Kasumi-1 (cell line): ENCODE measurements at regions not wholly inside any gene's neighbourhood (a gene's known extent, or its start where the extent isn't known, plus 50 kb on each side); places are given as distances from the start of the nearest gene placed in this dataset.

Experiments used
- DNase-seq, 2 experiments: peaks; one replicate each; lab custom pipeline; 2025; lab: John Stamatoyannopoulos, UW

DNA sequence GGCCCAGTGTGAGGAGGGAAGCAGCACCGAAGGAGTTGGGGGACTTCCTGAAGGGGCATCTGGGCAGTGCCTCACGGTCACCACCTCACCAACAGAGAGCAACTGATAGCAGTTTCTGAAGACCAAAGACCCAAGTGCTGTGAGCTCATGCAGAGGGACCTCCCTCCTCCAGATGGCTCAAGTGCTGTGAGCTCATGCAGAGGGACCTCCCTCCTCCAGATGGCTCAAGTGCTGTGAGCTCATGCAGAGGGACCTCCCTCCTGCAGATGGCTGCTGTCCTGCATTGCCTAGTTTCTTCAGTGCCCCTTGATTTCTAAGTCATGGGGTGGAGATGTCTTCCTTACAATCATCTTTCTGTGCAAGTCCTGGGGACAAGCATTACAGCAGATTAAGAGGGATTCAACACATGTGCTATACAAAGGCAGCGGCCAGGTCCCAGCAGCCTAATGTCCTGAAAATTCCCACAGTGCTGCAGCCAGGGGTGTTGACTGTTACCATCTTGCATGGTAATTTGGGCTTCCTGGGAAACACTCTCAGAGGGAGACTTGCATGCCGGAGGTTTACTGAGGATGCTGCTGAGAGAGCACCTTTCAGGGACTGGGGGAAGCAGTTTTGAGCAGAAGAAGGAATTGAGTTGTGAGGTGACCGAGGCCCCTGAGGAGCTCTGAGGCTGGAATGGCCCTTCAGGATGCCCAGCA lies 409.3 kb downstream of the GALR1 start:
- no peak for DNase-seq

GRCh38 chr18:77666613-77667012 lies 417.0 kb downstream of the GALR1 start:
- no peak for DNase-seq

- no peak for DNase-seq
Measured at GRCh38 chr18:77668219-77668618, 418.6 kb downstream of the GALR1 start.

DNA sequence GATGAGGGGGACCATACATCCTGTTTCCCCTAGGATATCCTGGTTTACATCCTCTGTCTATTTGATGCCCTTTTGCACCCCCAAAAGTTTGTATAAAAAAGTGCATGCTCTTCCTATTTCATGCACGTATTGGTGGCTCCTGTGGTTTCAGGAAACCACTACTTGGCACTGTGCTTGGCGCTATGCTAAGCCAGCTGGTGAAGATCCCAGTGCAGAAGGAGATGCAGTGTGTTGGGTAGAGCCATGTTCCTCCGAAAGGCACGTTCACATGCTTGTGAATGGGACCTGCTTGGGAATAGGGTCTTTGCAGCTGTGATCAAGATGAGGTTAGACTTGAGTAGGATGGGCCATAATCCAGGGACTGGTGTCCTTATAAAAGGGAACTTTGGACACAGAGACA lies 419.7 kb downstream of the GALR1 start:
- no peak for DNase-seq

DNA sequence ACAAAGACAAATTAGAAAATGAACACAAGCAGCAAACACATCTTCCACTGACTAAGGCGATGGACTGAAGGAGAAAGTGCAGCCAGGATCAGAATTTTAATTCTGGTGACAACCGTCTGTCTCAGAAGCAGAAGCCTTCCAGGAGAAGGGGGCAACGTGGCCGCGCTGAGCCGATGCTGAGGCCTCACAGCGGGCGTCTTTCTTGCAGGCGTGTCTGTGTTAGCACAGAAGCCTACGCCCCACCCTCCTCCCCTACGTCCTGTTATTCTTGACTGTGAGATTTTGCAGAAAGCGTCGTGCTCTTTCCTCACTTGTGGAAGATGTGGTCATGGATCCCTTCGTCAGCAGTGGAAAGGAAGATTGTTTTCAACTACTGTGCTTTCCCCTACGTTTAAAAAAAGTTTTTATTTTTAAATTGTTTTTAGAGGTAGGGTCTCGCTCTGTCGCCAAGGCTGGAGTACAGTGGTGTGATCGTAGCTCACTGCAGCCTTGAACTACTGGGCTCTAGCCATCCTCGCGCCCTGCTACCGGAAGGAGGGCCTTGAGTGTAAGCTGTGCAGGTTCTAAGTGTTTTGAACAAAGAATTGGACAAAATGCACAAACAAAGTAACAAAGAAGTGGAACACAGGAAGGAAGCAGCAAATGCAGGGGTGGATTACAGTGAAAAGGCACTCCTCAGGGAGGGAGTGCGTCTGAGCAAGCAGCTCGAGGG lies 422.0 kb downstream of the GALR1 start:
- DNase-seq: no peak

GRCh38 chr18:77676910-77677309 lies 427.3 kb downstream of the GALR1 start:
- no peak for DNase-seq

- DNase-seq: no peak
Measured at GRCh38 chr18:77677536-77677935, 427.9 kb downstream of the GALR1 start.

DNA sequence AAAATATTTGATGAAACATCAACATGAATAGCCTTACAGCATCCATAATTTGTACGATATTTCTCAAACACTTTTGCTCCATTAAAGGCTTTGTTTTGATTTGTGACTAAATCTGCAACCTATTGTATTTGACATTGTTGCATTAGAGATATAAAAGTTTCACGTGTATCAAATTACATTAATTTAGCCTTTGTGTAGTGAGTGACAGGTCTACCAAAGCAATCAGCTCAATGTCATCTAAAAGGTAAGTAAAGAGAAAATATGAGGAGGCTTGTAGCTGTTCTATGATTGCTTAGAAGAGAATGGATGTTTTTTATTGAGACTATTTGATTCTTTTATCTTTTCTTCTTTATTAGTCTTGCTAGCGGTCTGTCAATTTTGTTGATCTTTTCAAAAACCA lies 430.2 kb downstream of the GALR1 start:
- DNase-seq: no peak

GRCh38 chr18:77700051-77700450 lies 450.4 kb downstream of the GALR1 start:
- no peak for DNase-seq

- DNase-seq: no peak
Measured at GRCh38 chr18:77701977-77702376, 452.3 kb downstream of the GALR1 start.

- DNase-seq: no peak
Measured at GRCh38 chr18:77702686-77703085, 453.0 kb downstream of the GALR1 start.

DNA sequence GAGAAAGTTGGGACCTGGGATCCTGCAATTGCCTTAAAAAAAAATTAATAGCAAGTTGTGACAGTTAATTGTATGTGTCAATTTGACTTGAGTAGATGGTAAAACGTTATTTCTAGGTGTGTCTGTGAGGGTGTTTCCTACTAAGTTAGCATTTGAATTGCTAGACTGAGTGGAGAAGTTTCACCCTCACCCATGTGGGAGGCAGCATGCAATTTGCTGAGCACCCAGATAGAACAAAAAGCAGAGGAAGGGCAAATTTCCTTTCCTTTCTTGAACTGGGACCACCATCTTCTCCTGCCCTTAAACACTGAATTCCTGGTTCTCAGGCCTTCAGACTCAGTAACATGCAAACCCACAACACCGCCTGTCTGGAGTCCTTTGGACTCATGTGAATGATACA lies 455.7 kb downstream of the GALR1 start:
- no peak for DNase-seq

DNA sequence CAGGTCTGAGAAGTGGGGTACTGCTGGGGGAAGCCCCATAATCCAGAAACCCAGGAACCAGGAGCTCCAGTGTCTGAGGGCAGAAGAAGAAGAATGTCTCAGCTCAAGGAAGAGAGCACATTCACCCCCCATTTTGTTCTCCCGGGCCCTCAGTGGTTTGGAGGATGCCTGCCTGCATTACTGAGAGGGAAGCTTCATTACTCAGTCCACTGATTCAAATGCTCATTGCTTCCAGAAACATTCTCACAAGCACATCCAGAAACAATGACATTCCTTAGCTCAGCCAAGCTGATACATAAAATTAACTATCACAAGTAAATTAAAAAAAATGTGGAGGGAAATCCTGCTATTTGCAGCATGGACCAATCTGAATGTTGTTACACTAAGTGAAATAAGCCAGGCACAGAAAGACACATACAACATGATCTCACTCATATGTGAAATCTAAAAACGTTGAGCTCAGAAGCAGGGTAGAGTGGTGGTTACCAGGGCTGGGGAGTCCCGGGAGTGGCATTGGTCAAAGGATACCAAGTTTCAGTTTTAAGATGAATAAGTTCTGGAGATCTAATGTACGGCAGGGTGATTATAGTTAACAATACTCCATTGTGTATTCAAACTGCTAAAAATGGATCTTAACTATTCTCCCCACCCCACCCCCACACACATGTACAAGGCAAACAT lies 459.3 kb downstream of the GALR1 start:
- no peak for DNase-seq

GRCh38 chr18:77711096-77711495 lies 461.4 kb downstream of the GALR1 start:
- DNase-seq: peak in 1 of 2 experiments; percentile 29

DNA sequence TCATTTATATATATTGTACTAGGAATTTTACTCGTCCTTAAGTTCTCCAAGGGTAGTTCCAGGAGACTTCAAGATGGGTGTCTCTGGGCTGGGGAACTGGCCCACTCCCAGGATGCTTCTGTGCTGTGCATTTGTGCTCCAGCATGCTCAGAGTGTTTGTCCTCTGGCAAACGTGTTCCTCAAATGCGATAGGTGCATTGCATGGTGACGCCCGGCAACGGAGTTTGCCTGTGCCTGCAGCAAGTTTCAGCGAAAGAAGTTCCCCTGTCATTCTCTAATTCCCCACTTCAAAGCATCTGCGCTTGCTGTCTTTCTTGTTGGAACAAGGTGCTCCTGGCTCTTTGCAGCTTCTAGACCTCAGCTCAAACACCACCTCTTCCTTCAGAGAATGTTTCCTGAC lies 465.1 kb downstream of the GALR1 start:
- no peak for DNase-seq

- DNase-seq: no peak
Measured at GRCh38 chr18:77716282-77716681, 466.6 kb downstream of the GALR1 start.

DNA sequence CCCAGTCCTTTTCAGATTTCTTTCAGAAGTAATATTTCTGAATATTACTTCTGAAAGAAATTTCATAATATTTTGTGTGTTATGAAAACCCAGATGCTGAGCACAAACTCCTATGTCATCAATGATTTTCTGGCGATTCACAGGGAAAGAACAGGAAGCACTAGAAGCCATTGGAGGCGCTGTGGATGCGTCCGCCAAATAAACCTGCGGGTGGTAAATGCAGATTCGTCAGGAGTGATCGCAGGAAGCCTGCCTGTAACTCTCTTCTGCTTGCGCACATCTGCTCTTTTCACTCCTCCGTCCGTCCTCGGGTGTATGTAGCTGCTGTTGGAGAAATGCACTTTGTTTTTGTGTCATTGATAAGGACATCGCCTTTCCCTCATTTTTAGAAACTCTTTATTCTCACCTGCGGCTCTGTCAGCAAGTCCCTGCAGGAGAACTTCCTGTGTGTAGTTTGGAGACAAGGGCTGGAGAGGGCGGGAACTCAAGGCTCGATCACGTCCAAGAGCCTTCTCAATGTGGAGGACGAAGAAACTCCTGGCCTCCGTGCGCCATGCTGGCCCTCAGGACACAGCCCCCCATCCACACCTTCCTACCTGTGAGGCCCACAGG lies 483.8 kb downstream of the GALR1 start:
- DNase-seq: no peak

- no peak for DNase-seq
Measured at GRCh38 chr18:77736842-77737241, 487.2 kb downstream of the GALR1 start.

- DNase-seq: no peak
Measured at GRCh38 chr18:77737405-77737804, 487.8 kb downstream of the GALR1 start.

DNA sequence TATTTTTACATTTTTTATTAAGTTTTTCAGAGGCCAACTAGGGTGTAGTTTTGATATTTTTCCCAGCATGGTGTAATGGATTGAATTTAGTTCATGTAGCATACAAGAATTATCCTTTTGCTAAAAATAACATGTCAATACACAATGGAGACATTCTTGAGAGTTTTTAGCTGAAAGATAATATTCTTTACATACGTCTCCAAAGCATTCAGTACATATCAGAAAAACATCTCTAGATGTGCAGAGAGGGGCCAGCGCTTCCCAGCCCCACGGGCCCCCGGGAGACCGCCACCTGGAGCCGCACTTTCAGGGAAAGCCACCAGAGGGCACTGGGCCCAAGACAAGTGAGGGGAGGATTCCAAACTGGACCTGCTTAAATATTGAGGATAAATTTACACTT lies 499.4 kb downstream of the GALR1 start:
- DNase-seq: no peak

- DNase-seq: no peak
Measured at GRCh38 chr18:77750006-77750405, 500.4 kb downstream of the GALR1 start.

GRCh38 chr18:77754475-77755044 lies 504.9 kb downstream of the GALR1 start:
- no peak for DNase-seq
